Sigmoid colon (tissue), 4 donors: ENCODE measurements at regions not wholly inside any gene's neighbourhood (a gene's known extent, or its start where the extent isn't known, plus 50 kb on each side); places are given as distances from the start of the nearest gene placed in this dataset.

Experiments
- CTCF ChIP-seq, 4 experiments: fragments of 450-650 bp in 3 of 4; fragments of 200-600 bp in 1 of 4; IDR thresholded peaks; one replicate each; pipeline ENCODE4 v1.5.1; 2016 to 2019; ENCODE audit warnings: antibody characterized with exemption in 4 of 4, mild to moderate bottlenecking in 3 of 4, moderate library complexity in 2 of 4
- EP300 ChIP-seq, 4 donors: sonication (generic); formaldehyde crosslinking; IDR thresholded peaks; one replicate each; pipeline ENCODE4 v1.6.1; 2017; ENCODE audit warnings: antibody characterized with exemption in 4 of 4

- TF ChIP-seq CTCF (IDR thresholded peaks at IDR 0.05) (no peak), EP300 (IDR thresholded peaks at IDR 0.05) (no peak)
These were observed 160.7 kb downstream of the DHX15 start for GRCh38 chr4:24423670-24424069.
